Astrocyte (in vitro differentiated cells and primary cell): ENCODE measurements at regions not wholly inside any gene's neighbourhood (a gene's known extent, or its start where the extent isn't known, plus 50 kb on each side); places are given as distances from the start of the nearest gene placed in this dataset.

Experiments
- DNase-seq: peaks from one replicate; pipeline ENCODE4 v3.0.0-alpha.2; 2010; ENCODE audit warnings: low read depth
- FAIRE-seq: peaks from 2 replicates; lab custom pipeline; 2011; peaks lifted over from hg19 to GRCh38; lab: Jason Lieb, UNC
- H2AFZ ChIP-seq: 2 replicates; pipeline ENCODE4 v1.6.0; 2012; ENCODE audit warnings: low read depth, low read length, inconsistent platforms
- H3K27ac ChIP-seq: 2 replicates; pipeline ENCODE4 v1.5.1; 2011; ENCODE audit warnings: low read depth, low read length, inconsistent platforms
- H3K27me3 ChIP-seq: 2 replicates; pipeline ENCODE4 v1.6.0; 2011; ENCODE audit warnings: low read length, inconsistent platforms; ENCODE audit not compliant: insufficient read depth
- H3K36me3 ChIP-seq: 2 replicates; pipeline ENCODE4 v1.5.1; 2011; ENCODE audit warnings: low read length, inconsistent platforms; ENCODE audit not compliant: insufficient read depth
- H3K4me1 ChIP-seq: 2 replicates; pipeline ENCODE4 v1.5.1; 2011; ENCODE audit warnings: low read length, inconsistent platforms; ENCODE audit not compliant: insufficient read depth
- H3K4me2 ChIP-seq: 2 replicates; pipeline ENCODE4 v1.6.0; 2012; ENCODE audit warnings: low read length, inconsistent platforms
- H3K4me3 ChIP-seq: 2 replicates; pipeline ENCODE4 v1.5.1; 2011; ENCODE audit warnings: low read depth, mild to moderate bottlenecking, low read length, inconsistent platforms; ENCODE audit not compliant: insufficient read depth
- H3K79me2 ChIP-seq: 2 replicates; pipeline ENCODE4 v1.6.0; 2012; ENCODE audit warnings: mild to moderate bottlenecking, low read length, inconsistent platforms; ENCODE audit not compliant: insufficient read depth
- H3K9ac ChIP-seq: 2 replicates; pipeline ENCODE4 v1.6.0; 2012; ENCODE audit warnings: mild to moderate bottlenecking, low read length, inconsistent platforms
- H3K9me3 ChIP-seq: 2 replicates; pipeline ENCODE4 v1.5.1; 2012; ENCODE audit warnings: low read depth, mild to moderate bottlenecking, low read length, inconsistent platforms; ENCODE audit not compliant: insufficient read depth
- H4K20me1 ChIP-seq: 2 replicates; pipeline ENCODE4 v1.6.0; 2012; ENCODE audit warnings: low read length, inconsistent platforms; ENCODE audit not compliant: insufficient read depth
- H3K27ac Mint-ChIP-seq: one replicate; pipeline ENCODE4 v1.8.0; 2021; ENCODE audit warnings: mild to moderate bottlenecking, mixed read lengths; ENCODE audit not compliant: unreplicated experiment
- H3K27me3 Mint-ChIP-seq: one replicate; pipeline ENCODE4 v1.8.0; 2021; ENCODE audit warnings: low read depth, mixed read lengths; ENCODE audit not compliant: unreplicated experiment
- H3K36me3 Mint-ChIP-seq: one replicate; pipeline ENCODE4 v1.8.0; 2021; ENCODE audit warnings: low read depth, mixed read lengths; ENCODE audit not compliant: unreplicated experiment
- H3K4me1 Mint-ChIP-seq: one replicate; pipeline ENCODE4 v1.8.0; 2021; ENCODE audit warnings: low read depth, mixed read lengths; ENCODE audit not compliant: unreplicated experiment
- H3K4me3 Mint-ChIP-seq: one replicate; pipeline ENCODE4 v1.8.0; 2021; ENCODE audit warnings: mild to moderate bottlenecking, moderate library complexity, mixed read lengths; ENCODE audit not compliant: unreplicated experiment
- H3K9me3 Mint-ChIP-seq: one replicate; pipeline ENCODE4 v1.8.0; 2021; ENCODE audit warnings: mild to moderate bottlenecking, mixed read lengths; ENCODE audit not compliant: unreplicated experiment
- EZH2 ChIP-seq: IDR thresholded peaks from 2 replicates; pipeline ENCODE4 v1.6.1; 2012; ENCODE audit warnings: mild to moderate bottlenecking, low read length, inconsistent platforms; ENCODE audit not compliant: insufficient read depth
- TF ChIP-seq, protein P1 (sequence below): IDR thresholded peaks from 2 replicates; pipeline ENCODE4 v1.5.1; 2011; ENCODE audit warnings: low read depth, mild to moderate bottlenecking, inconsistent platforms, low read length, moderate library complexity; ENCODE audit not compliant: insufficient read depth

DNA sequence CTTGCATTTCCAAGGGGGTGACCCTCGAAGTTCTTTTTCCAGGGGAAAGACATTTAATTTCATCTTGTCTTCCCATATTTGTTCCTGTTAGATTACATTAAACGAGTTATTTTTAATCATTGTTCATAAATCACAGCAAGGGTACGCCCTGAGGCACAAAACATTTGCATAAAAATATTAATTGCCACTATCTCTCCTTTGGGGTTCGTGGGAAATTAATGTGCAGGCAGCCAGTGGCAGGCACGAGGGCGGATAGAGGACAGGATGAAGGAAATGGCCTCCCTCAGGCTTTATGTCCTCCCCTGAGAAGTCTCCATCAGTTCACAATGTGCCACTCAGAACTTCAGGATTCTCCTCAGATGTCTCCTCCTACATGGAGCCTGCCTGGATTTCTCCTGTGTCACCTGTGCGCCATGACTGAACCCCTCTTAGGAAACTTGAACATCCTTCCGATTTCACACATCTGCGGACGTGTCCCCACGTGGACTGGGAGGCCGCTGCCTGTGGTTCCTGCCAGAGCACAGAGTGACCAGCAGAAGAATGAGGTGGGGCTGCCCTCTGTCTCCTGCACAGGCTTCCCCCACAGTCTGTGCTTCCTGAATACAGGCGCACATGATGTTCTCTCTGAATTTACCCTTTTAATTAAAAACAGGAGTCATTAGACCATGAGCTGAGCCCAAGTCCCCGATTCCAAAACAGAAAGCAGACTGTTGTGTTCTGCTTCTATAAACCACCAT is 1085.9 kb downstream of the TBC1D22A start:
- Mint-ChIP-seq H3K9me3 (no peaks in the 10 kb centered on the region), H3K4me3 (no peak overlapping the region), H3K27me3 (peaks cover 29% of the 10 kb centered on the region), H3K36me3 (no peaks in the 10 kb centered on the region), H3K27ac (no peak overlapping the region), H3K4me1 (peaks cover 15% of the 10 kb centered on the region)
- DNase-seq (no peak), FAIRE-seq (no peak)
- Histone ChIP-seq H3K9me3 (no peaks in the 10 kb centered on the region), H3K36me3 (no peaks in the 10 kb centered on the region), H3K4me3 (no peak overlapping the region), H2AFZ (no peak overlapping the region), H4K20me1 (no peaks in the 10 kb centered on the region), H3K27ac (no peak overlapping the region), H3K4me2 (no peak overlapping the region), H3K4me1 (no peaks in the 10 kb centered on the region), H3K27me3 (no peaks in the 10 kb centered on the region), H3K79me2 (no peaks in the 10 kb centered on the region), H3K9ac (no peak overlapping the region)
- TF ChIP-seq, protein P1, sequence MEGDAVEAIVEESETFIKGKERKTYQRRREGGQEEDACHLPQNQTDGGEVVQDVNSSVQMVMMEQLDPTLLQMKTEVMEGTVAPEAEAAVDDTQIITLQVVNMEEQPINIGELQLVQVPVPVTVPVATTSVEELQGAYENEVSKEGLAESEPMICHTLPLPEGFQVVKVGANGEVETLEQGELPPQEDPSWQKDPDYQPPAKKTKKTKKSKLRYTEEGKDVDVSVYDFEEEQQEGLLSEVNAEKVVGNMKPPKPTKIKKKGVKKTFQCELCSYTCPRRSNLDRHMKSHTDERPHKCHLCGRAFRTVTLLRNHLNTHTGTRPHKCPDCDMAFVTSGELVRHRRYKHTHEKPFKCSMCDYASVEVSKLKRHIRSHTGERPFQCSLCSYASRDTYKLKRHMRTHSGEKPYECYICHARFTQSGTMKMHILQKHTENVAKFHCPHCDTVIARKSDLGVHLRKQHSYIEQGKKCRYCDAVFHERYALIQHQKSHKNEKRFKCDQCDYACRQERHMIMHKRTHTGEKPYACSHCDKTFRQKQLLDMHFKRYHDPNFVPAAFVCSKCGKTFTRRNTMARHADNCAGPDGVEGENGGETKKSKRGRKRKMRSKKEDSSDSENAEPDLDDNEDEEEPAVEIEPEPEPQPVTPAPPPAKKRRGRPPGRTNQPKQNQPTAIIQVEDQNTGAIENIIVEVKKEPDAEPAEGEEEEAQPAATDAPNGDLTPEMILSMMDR: no peak

DNA sequence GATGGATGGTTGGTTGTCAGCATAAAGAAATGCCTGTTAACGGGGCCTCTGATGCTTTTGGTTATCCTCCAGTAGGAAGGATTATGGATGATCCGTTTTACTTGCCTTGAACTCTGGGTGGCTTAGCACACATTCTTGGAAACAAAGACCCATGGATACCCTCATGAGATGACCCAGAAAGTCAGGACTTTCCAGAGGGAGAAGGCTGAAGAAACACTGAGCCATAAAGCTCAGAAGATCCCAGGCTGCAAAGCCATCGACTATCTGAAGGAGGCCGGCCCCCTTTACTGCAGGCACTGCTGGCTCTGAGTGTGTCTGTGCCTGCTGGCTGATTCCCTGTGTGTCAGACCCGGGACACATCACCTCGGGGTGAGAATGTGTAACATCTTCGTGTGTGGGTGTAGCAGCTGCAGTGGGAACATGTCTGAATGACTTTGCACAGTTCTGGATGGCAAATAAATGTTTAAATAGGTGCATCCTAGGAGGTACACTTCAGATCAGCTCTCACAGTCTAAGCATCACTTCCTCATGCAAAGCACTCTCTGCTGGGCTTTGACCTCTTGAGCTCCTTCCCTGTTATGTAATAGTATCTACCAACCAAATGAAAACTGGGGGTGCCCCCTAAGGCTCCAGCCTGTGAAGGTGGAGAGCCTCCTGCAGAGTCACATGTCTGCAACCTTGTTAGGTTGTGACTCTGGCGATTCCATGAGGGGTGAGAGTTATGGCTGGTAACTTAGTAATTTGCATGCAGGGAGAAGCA is 1084.9 kb downstream of the TBC1D22A start:
- DNase-seq (no peak), FAIRE-seq (no peak)
- no peaks in the 10 kb centered on the region for H3K36me3 ChIP-seq
- Mint-ChIP-seq H3K9me3 (no peaks in the 10 kb centered on the region), H3K4me3 (no peak overlapping the region), H3K27me3 (peaks cover 34% of the 10 kb centered on the region), H3K4me1 (peaks cover 14% of the 10 kb centered on the region), H3K27ac (peak overlapping the region; percentile 11), H3K36me3 (no peaks in the 10 kb centered on the region)
- H3K4me3 ChIP-seq: no peak overlapping the region
- H3K9ac ChIP-seq: no peak overlapping the region
- no peaks in the 10 kb centered on the region for H3K79me2 ChIP-seq
- H3K4me1 ChIP-seq: no peaks in the 10 kb centered on the region
- H3K4me2 ChIP-seq: no peak overlapping the region
- H3K9me3 ChIP-seq: no peaks in the 10 kb centered on the region
- H4K20me1 ChIP-seq: no peaks in the 10 kb centered on the region
- no peaks in the 10 kb centered on the region for H3K27me3 ChIP-seq
- TF ChIP-seq EZH2: no peak
- TF ChIP-seq, protein P1: no peak
- no peak overlapping the region for H3K27ac ChIP-seq
- no peak overlapping the region for H2AFZ ChIP-seq

DNA sequence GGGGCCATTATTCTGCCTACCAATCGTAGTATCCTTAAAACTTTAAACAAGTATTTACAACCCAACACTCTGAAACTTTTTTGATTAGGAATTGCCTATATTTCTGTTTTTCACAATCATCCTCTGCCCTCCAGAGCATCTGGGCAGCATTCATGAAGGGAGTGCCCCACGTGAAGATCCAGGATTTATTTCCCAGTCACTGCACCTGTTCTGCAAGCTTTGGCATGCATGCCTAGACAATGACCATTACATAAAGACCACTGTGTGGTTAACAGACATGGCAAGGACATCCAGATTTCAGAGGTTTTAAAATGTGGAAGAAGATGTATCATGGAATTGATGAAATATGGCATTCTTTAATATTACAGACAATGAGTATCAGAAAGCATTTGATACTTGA is 1083.8 kb downstream of the TBC1D22A start:
- H3K27ac ChIP-seq: no peak overlapping the region
- TF ChIP-seq EZH2: no peak
- TF ChIP-seq, protein P1: no peak
- Mint-ChIP-seq H3K27me3 (peaks cover 38% of the 10 kb centered on the region), H3K27ac (no peak overlapping the region), H3K4me3 (no peak overlapping the region), H3K36me3 (no peaks in the 10 kb centered on the region), H3K9me3 (no peaks in the 10 kb centered on the region), H3K4me1 (peaks cover 16% of the 10 kb centered on the region)
- H3K9me3 ChIP-seq: peaks cover 1% of the 10 kb centered on the region
- no peaks in the 10 kb centered on the region for H3K4me1 ChIP-seq
- H3K79me2 ChIP-seq: no peaks in the 10 kb centered on the region
- H3K9ac ChIP-seq: no peak overlapping the region
- H2AFZ ChIP-seq: no peak overlapping the region
- FAIRE-seq: no peak
- no peak overlapping the region for H3K4me2 ChIP-seq
- no peak overlapping the region for H3K4me3 ChIP-seq
- no peaks in the 10 kb centered on the region for H4K20me1 ChIP-seq
- H3K36me3 ChIP-seq: no peaks in the 10 kb centered on the region
- H3K27me3 ChIP-seq: no peaks in the 10 kb centered on the region
- DNase-seq: no peak
